ENCODE measurements at regions not wholly inside any gene's neighbourhood (a gene's known extent, or its start where the extent isn't known, plus 50 kb on each side); places are given as distances from the start of the nearest gene placed in this dataset.

GRCh38 chrX:66994729-66995128 lies 355.9 kb upstream of the EDA2R start:
- TF ChIP-seq RAD21 (IDR thresholded peaks at IDR 0.05; ENCODE audit: low read depth): no peak
- no peak for TF ChIP-seq EP300 (IDR thresholded peaks at IDR 0.05; ENCODE audit: borderline replicate concordance)
- TF ChIP-seq CREB1 (IDR thresholded peaks at IDR 0.05; ENCODE audit: low read depth): no peak
- TF ChIP-seq CEBPB (IDR thresholded peaks at IDR 0.05): no peak
- TF ChIP-seq REST (IDR thresholded peaks at IDR 0.05; ENCODE audit: low read depth): no peak
- TF ChIP-seq USF1 (IDR thresholded peaks at IDR 0.05): no peak
- no peak for TF ChIP-seq FOXM1 (IDR thresholded peaks at IDR 0.05; ENCODE audit: borderline replicate concordance, low read depth)
- no peak for TF ChIP-seq TCF12 (IDR thresholded peaks at IDR 0.05; ENCODE audit: low read depth)
- no peak for TF ChIP-seq MAX (IDR thresholded peaks at IDR 0.05)
- TF ChIP-seq TAF1 (IDR thresholded peaks at IDR 0.05; ENCODE audit: low read depth): no peak

GRCh38 chrX:66988331-66988730 lies 349.5 kb upstream of the EDA2R start:
- TF ChIP-seq EGR1 (IDR thresholded peaks at IDR 0.05): no peak
- no peak for TF ChIP-seq ZBTB7A (IDR thresholded peaks at IDR 0.05; ENCODE audit: low read depth)
- no peak for TF ChIP-seq NFIC (IDR thresholded peaks at IDR 0.05)

- TF ChIP-seq TAF1 (IDR thresholded peaks at IDR 0.05; ENCODE audit: low read depth) (no peak), FOXM1 (IDR thresholded peaks at IDR 0.05; ENCODE audit: borderline replicate concordance, low read depth) (no peak), RAD21 (IDR thresholded peaks at IDR 0.05; ENCODE audit: low read depth) (no peak), TEAD4 (IDR thresholded peaks at IDR 0.05) (no peak), ZBTB7A (IDR thresholded peaks at IDR 0.05; ENCODE audit: low read depth) (no peak), MAX (IDR thresholded peaks at IDR 0.05) (no peak)
These were observed 322.8 kb upstream of the EDA2R start for GRCh38 chrX:66961665-66962064.

- TF ChIP-seq ZBTB7A (IDR thresholded peaks at IDR 0.05; ENCODE audit: low read depth) (no peak), EP300 (IDR thresholded peaks at IDR 0.05; ENCODE audit: borderline replicate concordance) (no peak)
These were observed 292.8 kb upstream of the EDA2R start for GRCh38 chrX:66931713-66932112.

- TF ChIP-seq FOXM1 (IDR thresholded peaks at IDR 0.05; ENCODE audit: borderline replicate concordance, low read depth) (no peak), TAF1 (IDR thresholded peaks at IDR 0.05; ENCODE audit: low read depth) (no peak), MAX (IDR thresholded peaks at IDR 0.05) (no peak), REST (IDR thresholded peaks at IDR 0.05; ENCODE audit: low read depth) (no peak), ZBTB7A (IDR thresholded peaks at IDR 0.05; ENCODE audit: low read depth) (no peak), NFIC (IDR thresholded peaks at IDR 0.05) (no peak), TCF12 (IDR thresholded peaks at IDR 0.05; ENCODE audit: low read depth) (no peak), EGR1 (IDR thresholded peaks at IDR 0.05) (no peak), CREB1 (IDR thresholded peaks at IDR 0.05; ENCODE audit: low read depth) (no peak), RAD21 (IDR thresholded peaks at IDR 0.05; ENCODE audit: low read depth) (no peak), USF1 (IDR thresholded peaks at IDR 0.05) (no peak), EP300 (IDR thresholded peaks at IDR 0.05; ENCODE audit: borderline replicate concordance) (no peak), CEBPB (IDR thresholded peaks at IDR 0.05) (no peak), TEAD4 (IDR thresholded peaks at IDR 0.05) (no peak), YY1 (IDR thresholded peaks at IDR 0.05; ENCODE audit: low read depth) (no peak)
These were observed 281.4 kb upstream of the EDA2R start for GRCh38 chrX:66920296-66920695.

- no peak for TF ChIP-seq YY1 (IDR thresholded peaks at IDR 0.05; ENCODE audit: low read depth)
- TF ChIP-seq CREB1 (IDR thresholded peaks at IDR 0.05; ENCODE audit: low read depth): no peak
- no peak for TF ChIP-seq TCF12 (IDR thresholded peaks at IDR 0.05; ENCODE audit: low read depth)
- TF ChIP-seq RAD21 (IDR thresholded peaks at IDR 0.05; ENCODE audit: low read depth): no peak
- no peak for TF ChIP-seq USF1 (IDR thresholded peaks at IDR 0.05)
- no peak for TF ChIP-seq REST (IDR thresholded peaks at IDR 0.05; ENCODE audit: low read depth)
- TF ChIP-seq EP300 (IDR thresholded peaks at IDR 0.05; ENCODE audit: borderline replicate concordance): no peak
- no peak for TF ChIP-seq TAF1 (IDR thresholded peaks at IDR 0.05; ENCODE audit: low read depth)
- TF ChIP-seq CEBPB (IDR thresholded peaks at IDR 0.05): no peak
- no peak for TF ChIP-seq TEAD4 (IDR thresholded peaks at IDR 0.05)
- TF ChIP-seq EGR1 (IDR thresholded peaks at IDR 0.05): no peak
- TF ChIP-seq NFIC (IDR thresholded peaks at IDR 0.05): no peak
These were observed 280.5 kb upstream of the EDA2R start for GRCh38 chrX:66919280-66919832.

Data from Ishikawa (cell line).